ENCODE measurements at regions not wholly inside any gene's neighbourhood (a gene's known extent, or its start where the extent isn't known, plus 50 kb on each side); places are given as distances from the start of the nearest gene placed in this dataset.

GRCh38 chr20:51084593-51085377 is 61.9 kb upstream of the KCNG1 start:
- H3K9me3 ChIP-seq (ENCODE audit: control insufficient read depth, low read length), result no peaks in the 10 kb centered on the region
- H3K4me2 ChIP-seq (ENCODE audit: low read length), result no peak overlapping the region
- H3K9ac ChIP-seq, result no peak overlapping the region
- no peaks in the 10 kb centered on the region for H3K27me3 ChIP-seq (ENCODE audit: control insufficient read depth, insufficient read depth, low read length)
- H3K36me3 ChIP-seq (ENCODE audit: control insufficient read depth, insufficient read depth, low read length), result no peaks in the 10 kb centered on the region
- H3K79me2 ChIP-seq, result no peaks in the 10 kb centered on the region
- no peak for TF ChIP-seq CTCF (IDR thresholded peaks at IDR 0.05)
- no peak overlapping the region for H3K27ac ChIP-seq
- H3K4me1 ChIP-seq, result no peaks in the 10 kb centered on the region
- no peak overlapping the region for H3K4me3 ChIP-seq (ENCODE audit: low read depth, low read length)
- no peak overlapping the region for H2AFZ ChIP-seq

GRCh38 chr20:51083447-51083846 is 60.5 kb upstream of the KCNG1 start:
- Histone ChIP-seq H3K79me2 (no peaks in the 10 kb centered on the region), H3K9me3 (ENCODE audit: control insufficient read depth, low read length) (no peaks in the 10 kb centered on the region), H3K27ac (no peak overlapping the region), H3K4me1 (no peaks in the 10 kb centered on the region), H2AFZ (no peak overlapping the region), H3K27me3 (ENCODE audit: control insufficient read depth, insufficient read depth, low read length) (no peaks in the 10 kb centered on the region), H3K36me3 (ENCODE audit: control insufficient read depth, insufficient read depth, low read length) (no peaks in the 10 kb centered on the region), H3K4me3 (ENCODE audit: low read depth, low read length) (no peak overlapping the region), H3K9ac (no peak overlapping the region), H3K4me2 (ENCODE audit: low read length) (no peak overlapping the region)
- TF ChIP-seq CTCF (IDR thresholded peaks at IDR 0.05), result no peak

- Histone ChIP-seq H3K79me2 (no peaks in the 10 kb centered on the region), H2AFZ (no peak overlapping the region), H3K4me3 (ENCODE audit: low read depth, low read length) (no peak overlapping the region), H3K9me3 (ENCODE audit: control insufficient read depth, low read length) (no peaks in the 10 kb centered on the region), H3K4me1 (no peaks in the 10 kb centered on the region), H3K36me3 (ENCODE audit: control insufficient read depth, insufficient read depth, low read length) (no peaks in the 10 kb centered on the region), H3K4me2 (ENCODE audit: low read length) (no peak overlapping the region), H3K27me3 (ENCODE audit: control insufficient read depth, insufficient read depth, low read length) (no peaks in the 10 kb centered on the region), H3K9ac (no peak overlapping the region), H3K27ac (no peak overlapping the region)
- TF ChIP-seq CTCF (IDR thresholded peaks at IDR 0.05), result no peak
These were observed 60.1 kb upstream of the KCNG1 start for GRCh38 chr20:51082988-51083387.

- TF ChIP-seq CTCF (IDR thresholded peaks at IDR 0.05), result no peak
- Histone ChIP-seq H3K9ac (no peak overlapping the region), H3K27me3 (ENCODE audit: control insufficient read depth, insufficient read depth, low read length) (no peaks in the 10 kb centered on the region), H3K79me2 (no peaks in the 10 kb centered on the region), H2AFZ (no peak overlapping the region), H3K4me3 (ENCODE audit: low read depth, low read length) (no peak overlapping the region), H3K4me2 (ENCODE audit: low read length) (no peak overlapping the region), H3K9me3 (ENCODE audit: control insufficient read depth, low read length) (no peaks in the 10 kb centered on the region), H3K36me3 (ENCODE audit: control insufficient read depth, insufficient read depth, low read length) (no peaks in the 10 kb centered on the region), H3K4me1 (no peaks in the 10 kb centered on the region), H3K27ac (no peak overlapping the region)
These were observed 57.6 kb upstream of the KCNG1 start for GRCh38 chr20:51080516-51080915.

GRCh38 chr20:51079488-51079887 is 56.6 kb upstream of the KCNG1 start:
- Histone ChIP-seq H3K79me2 (no peaks in the 10 kb centered on the region), H3K4me2 (ENCODE audit: low read length) (no peak overlapping the region), H3K9me3 (ENCODE audit: control insufficient read depth, low read length) (no peaks in the 10 kb centered on the region), H3K9ac (no peak overlapping the region), H3K27ac (no peak overlapping the region), H3K27me3 (ENCODE audit: control insufficient read depth, insufficient read depth, low read length) (no peaks in the 10 kb centered on the region), H3K4me3 (ENCODE audit: low read depth, low read length) (no peak overlapping the region), H3K36me3 (ENCODE audit: control insufficient read depth, insufficient read depth, low read length) (no peaks in the 10 kb centered on the region), H2AFZ (no peak overlapping the region), H3K4me1 (no peaks in the 10 kb centered on the region)
- no peak for TF ChIP-seq CTCF (IDR thresholded peaks at IDR 0.05)

Measured in parathyroid adenoma (tissue), 2 donors.